ENCODE measurements at regions not wholly inside any gene's neighbourhood (a gene's known extent, or its start where the extent isn't known, plus 50 kb on each side); places are given as distances from the start of the nearest gene placed in this dataset.

DNA sequence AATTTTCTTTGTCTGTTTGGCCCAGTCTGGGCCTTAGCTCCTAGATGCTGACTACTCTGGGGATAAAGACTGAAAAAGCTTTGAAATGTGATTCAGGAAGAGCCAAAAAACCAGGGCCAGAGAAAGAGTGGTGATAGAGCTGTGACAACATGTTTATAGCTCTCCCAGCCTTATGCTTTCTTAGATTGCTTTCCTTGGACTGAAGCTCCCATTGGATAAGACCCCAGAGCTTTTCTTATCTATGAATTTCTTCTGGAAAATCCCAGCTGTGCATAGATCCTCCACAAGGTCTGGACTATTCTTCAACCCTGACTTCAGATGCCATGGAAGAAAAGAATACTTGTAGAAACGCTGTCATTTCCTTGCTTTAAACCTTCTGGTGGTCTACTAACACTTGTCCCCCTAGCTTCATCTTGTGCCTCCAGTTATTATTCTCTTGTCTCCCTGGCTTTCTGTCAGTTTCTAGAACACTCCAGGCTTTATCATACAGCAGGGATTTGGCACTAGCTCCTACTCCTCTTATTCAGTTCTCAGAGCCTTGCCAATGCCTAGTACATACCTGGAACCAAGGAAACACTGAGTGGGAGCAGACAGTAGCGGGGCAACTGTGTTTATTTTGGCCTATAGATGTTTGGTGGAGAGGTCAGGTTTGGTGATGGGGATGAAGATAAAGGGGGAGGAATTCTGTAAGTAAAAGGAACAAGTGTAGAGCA is 57.1 kb upstream of the TEX13D start:
- Histone ChIP-seq H3K9me3 (no peaks in the 10 kb centered on the region), H3K4me3 (no peak overlapping the region), H3K4me1 (no peaks in the 10 kb centered on the region), H3K27ac (no peak overlapping the region), H3K36me3 (no peaks in the 10 kb centered on the region), H3K27me3 (no peaks in the 10 kb centered on the region)
- no peak for TF ChIP-seq CTCF (IDR thresholded peaks at IDR 0.05)
- no peak for TF ChIP-seq POLR2A (IDR thresholded peaks at IDR 0.05)
- no peak for DNase-seq

GRCh38 chrX:124280294-124280902 is 52.1 kb upstream of the TEX13D start:
- no peaks in the 10 kb centered on the region for H3K4me1 ChIP-seq
- H3K36me3 ChIP-seq = no peaks in the 10 kb centered on the region
- no peak for DNase-seq
- no peak overlapping the region for H3K4me3 ChIP-seq
- no peak overlapping the region for H3K27ac ChIP-seq
- no peak for TF ChIP-seq CTCF (IDR thresholded peaks at IDR 0.05)
- TF ChIP-seq POLR2A (IDR thresholded peaks at IDR 0.05) = no peak
- no peaks in the 10 kb centered on the region for H3K27me3 ChIP-seq
- no peaks in the 10 kb centered on the region for H3K9me3 ChIP-seq

- Histone ChIP-seq H3K36me3 (no peaks in the 10 kb centered on the region), H3K9me3 (no peaks in the 10 kb centered on the region)
- TF ChIP-seq CTCF (IDR thresholded peaks at IDR 0.05) = no peak
- no peak for TF ChIP-seq POLR2A (IDR thresholded peaks at IDR 0.05)
These were observed 49.9 kb upstream of the TEX13D start for GRCh38 chrX:124282580-124282979.

More at GRCh38 chrX:124282580-124282979, 49.9 kb upstream of the TEX13D start:
- Histone ChIP-seq H3K4me1 (no peaks in the 10 kb centered on the region), H3K27me3 (no peaks in the 10 kb centered on the region), H3K4me3 (no peak overlapping the region), H3K27ac (no peak overlapping the region)
- DNase-seq = no peak

Small RNA genes lying in the stretch of these regions (small RNA-seq; reads per million reads assigned to genes)
- 0 reads per million in 2 donors for gene RF00561

Data from Peyer's patch (tissue), 4 donors.